ENCODE measurements at regions not wholly inside any gene's neighbourhood (a gene's known extent, or its start where the extent isn't known, plus 50 kb on each side); places are given as distances from the start of the nearest gene placed in this dataset.

DNA sequence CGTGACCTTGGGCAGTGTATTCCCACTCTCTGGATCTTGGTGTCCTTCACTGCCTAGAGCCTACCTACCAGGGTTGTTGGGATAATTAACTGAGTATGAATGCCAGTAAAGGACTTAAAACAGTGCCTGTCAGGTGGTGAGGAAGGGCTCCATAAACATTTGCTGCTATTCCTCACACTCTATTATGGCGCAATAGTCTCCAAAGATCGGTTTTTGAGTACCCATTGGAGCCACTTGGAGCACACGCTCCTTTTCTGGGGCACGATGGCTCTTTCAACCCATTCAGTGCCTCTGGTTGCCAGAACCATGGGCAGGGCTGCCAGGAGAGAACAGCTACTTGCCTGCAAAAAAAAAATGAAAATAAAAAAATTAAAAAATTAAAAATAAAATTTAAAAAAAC is 296.6 kb upstream of the PPARGC1A start:
- TF ChIP-seq ISL1 (CRISPR knock-in tag; IDR thresholded peaks at IDR 0.05) (no peak), ZFP30 (CRISPR knock-in tag; IDR thresholded peaks at IDR 0.05) (no peak), ZC3H10 (CRISPR knock-in tag; IDR thresholded peaks at IDR 0.05) (no peak), BACH2 (CRISPR knock-in tag; IDR thresholded peaks at IDR 0.05; ENCODE audit: borderline replicate concordance) (no peak), ESRRG (CRISPR knock-in tag; IDR thresholded peaks at IDR 0.05) (no peak), ZFP3 (CRISPR knock-in tag; IDR thresholded peaks at IDR 0.05) (no peak), TCF4 (CRISPR knock-in tag; IDR thresholded peaks at IDR 0.05; ENCODE audit: borderline replicate concordance) (no peak), PPARA (CRISPR knock-in tag; IDR thresholded peaks at IDR 0.05; ENCODE audit: borderline replicate concordance) (no peak)
- TF ChIP-seq, protein P1, sequence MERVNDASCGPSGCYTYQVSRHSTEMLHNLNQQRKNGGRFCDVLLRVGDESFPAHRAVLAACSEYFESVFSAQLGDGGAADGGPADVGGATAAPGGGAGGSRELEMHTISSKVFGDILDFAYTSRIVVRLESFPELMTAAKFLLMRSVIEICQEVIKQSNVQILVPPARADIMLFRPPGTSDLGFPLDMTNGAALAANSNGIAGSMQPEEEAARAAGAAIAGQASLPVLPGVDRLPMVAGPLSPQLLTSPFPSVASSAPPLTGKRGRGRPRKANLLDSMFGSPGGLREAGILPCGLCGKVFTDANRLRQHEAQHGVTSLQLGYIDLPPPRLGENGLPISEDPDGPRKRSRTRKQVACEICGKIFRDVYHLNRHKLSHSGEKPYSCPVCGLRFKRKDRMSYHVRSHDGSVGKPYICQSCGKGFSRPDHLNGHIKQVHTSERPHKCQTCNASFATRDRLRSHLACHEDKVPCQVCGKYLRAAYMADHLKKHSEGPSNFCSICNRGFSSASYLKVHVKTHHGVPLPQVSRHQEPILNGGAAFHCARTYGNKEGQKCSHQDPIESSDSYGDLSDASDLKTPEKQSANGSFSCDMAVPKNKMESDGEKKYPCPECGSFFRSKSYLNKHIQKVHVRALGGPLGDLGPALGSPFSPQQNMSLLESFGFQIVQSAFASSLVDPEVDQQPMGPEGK (CRISPR knock-in tag; IDR thresholded peaks at IDR 0.05; ENCODE audit: borderline replicate concordance), result no peak
